Stimulated activated naive CD8-positive, alpha-beta T cell treated with anti-CD3 and anti-CD28 coated beads, Interleukin-15, Interleukin-2, amounts not matched to agents 100 U/mL and 50 U/mL, for 24 hours (primary cell): ENCODE measurements at regions not wholly inside any gene's neighbourhood (a gene's known extent, or its start where the extent isn't known, plus 50 kb on each side); places are given as distances from the start of the nearest gene placed in this dataset.

Source experiments
- ATAC-seq: fragments of 150-1000 bp; cut with Tn5 transposase; one replicate; pipeline ENCODE4 v1.10.0; 2021
- DNase-seq: peaks from one replicate; pipeline ENCODE4 v3.0.0; 2021

- DNase-seq (no peak), ATAC-seq (no peak)
These were observed 239.8 kb downstream of the TBX18 start for GRCh38 chr6:84524636-84525035.

GRCh38 chr6:84522135-84522549, 242.3 kb downstream of the TBX18 start:
- no peak for ATAC-seq
- DNase-seq = no peak

- DNase-seq (no peak), ATAC-seq (no peak)
These were observed 242.9 kb downstream of the TBX18 start for GRCh38 chr6:84521511-84521910.

- DNase-seq (no peak), ATAC-seq (no peak)
These were observed 246.5 kb downstream of the TBX18 start for GRCh38 chr6:84517741-84518530.

GRCh38 chr6:84516154-84516553, 248.2 kb downstream of the TBX18 start:
- DNase-seq = no peak
- ATAC-seq = no peak

GRCh38 chr6:84515067-84515466, 249.3 kb downstream of the TBX18 start:
- DNase-seq (no peak), ATAC-seq (no peak)

- no peak for ATAC-seq
- no peak for DNase-seq
These were observed 250.1 kb downstream of the TBX18 start for GRCh38 chr6:84514089-84514971.

- ATAC-seq = no peak
- no peak for DNase-seq
These were observed 252.0 kb downstream of the TBX18 start for GRCh38 chr6:84512391-84512790.

GRCh38 chr6:84511929-84512328, 252.5 kb downstream of the TBX18 start:
- DNase-seq = no peak
- ATAC-seq = no peak

- no peak for ATAC-seq
- DNase-seq = no peak
These were observed 255.4 kb downstream of the TBX18 start for GRCh38 chr6:84508981-84509380.

GRCh38 chr6:84508334-84508733, 256.1 kb downstream of the TBX18 start:
- ATAC-seq = no peak
- DNase-seq = no peak

- DNase-seq (no peak), ATAC-seq (no peak)
These were observed 260.4 kb downstream of the TBX18 start for GRCh38 chr6:84504025-84504424.

GRCh38 chr6:84501315-84501714, 263.1 kb downstream of the TBX18 start:
- DNase-seq = no peak
- ATAC-seq = no peak

- DNase-seq (no peak), ATAC-seq (no peak)
These were observed 263.7 kb downstream of the TBX18 start for GRCh38 chr6:84500726-84501125.

- DNase-seq (no peak), ATAC-seq (no peak)
These were observed 265.5 kb downstream of the TBX18 start for GRCh38 chr6:84498905-84499304.

- DNase-seq = no peak
These were observed 265.1 kb upstream of the CEP162 start for GRCh38 chr6:84492241-84493165.

GRCh38 chr6:84489598-84489997, 262.2 kb upstream of the CEP162 start:
- ATAC-seq (no peak), DNase-seq (no peak)

More at GRCh38 chr6:84492241-84493165, 265.1 kb upstream of the CEP162 start:
- ATAC-seq = no peak

- ATAC-seq (no peak), DNase-seq (no peak)
These were observed 259.1 kb upstream of the CEP162 start for GRCh38 chr6:84486526-84486925.

- no peak for DNase-seq
These were observed 241.7 kb upstream of the CEP162 start for GRCh38 chr6:84469144-84469543.

GRCh38 chr6:84467296-84467695, 239.9 kb upstream of the CEP162 start:
- ATAC-seq (no peak), DNase-seq (no peak)

More at GRCh38 chr6:84469144-84469543, 241.7 kb upstream of the CEP162 start:
- ATAC-seq = no peak

GRCh38 chr6:84466511-84466910, 239.1 kb upstream of the CEP162 start:
- no peak for ATAC-seq
- no peak for DNase-seq

- ATAC-seq (no peak), DNase-seq (no peak)
These were observed 237.0 kb upstream of the CEP162 start for GRCh38 chr6:84464471-84464870.
